Parathyroid adenoma (tissue), 2 donors: ENCODE measurements at regions not wholly inside any gene's neighbourhood (a gene's known extent, or its start where the extent isn't known, plus 50 kb on each side); places are given as distances from the start of the nearest gene placed in this dataset.

Experiments used
- H2AFZ ChIP-seq: fragments of 300-600 bp; sonication (generic); one replicate; pipeline ENCODE4 v1.7.0; 2017; ENCODE audit warnings: antibody characterized with exemption, mild to moderate bottlenecking
- H3K27ac ChIP-seq: fragments of 300-600 bp; sonication (generic); one replicate; pipeline ENCODE4 v1.7.0; 2017
- H3K27me3 ChIP-seq: fragments of 300-600 bp; sonication (generic); one replicate; pipeline ENCODE4 v1.7.0; 2017; ENCODE audit warnings: low read length; ENCODE audit not compliant: control insufficient read depth, insufficient read depth
- H3K36me3 ChIP-seq: fragments of 300-600 bp; sonication (generic); one replicate; pipeline ENCODE4 v1.7.0; 2017; ENCODE audit warnings: low read length; ENCODE audit not compliant: control insufficient read depth, insufficient read depth
- H3K4me1 ChIP-seq: fragments of 300-600 bp; sonication (generic); one replicate; pipeline ENCODE4 v1.7.0; 2017; ENCODE audit warnings: control low read depth
- H3K4me2 ChIP-seq: fragments of 300-600 bp; sonication (generic); one replicate; pipeline ENCODE4 v1.7.0; 2017; ENCODE audit warnings: low read length
- H3K4me3 ChIP-seq: fragments of 300-600 bp; sonication (generic); one replicate; pipeline ENCODE4 v1.7.0; 2017; ENCODE audit warnings: low read depth, low read length
- H3K79me2 ChIP-seq: fragments of 300-600 bp; sonication (generic); one replicate; pipeline ENCODE4 v1.7.0; 2017; ENCODE audit warnings: control low read depth
- H3K9ac ChIP-seq: fragments of 300-600 bp; sonication (generic); one replicate; pipeline ENCODE4 v1.7.0; 2017; ENCODE audit warnings: mild to moderate bottlenecking
- H3K9me3 ChIP-seq: fragments of 300-600 bp; sonication (generic); one replicate; pipeline ENCODE4 v1.7.0; 2017; ENCODE audit warnings: low read length; ENCODE audit not compliant: control insufficient read depth
- CTCF ChIP-seq: fragments of 300-600 bp; sonication (generic); IDR thresholded peaks from one replicate; pipeline ENCODE4 v1.7.0; 2017; ENCODE audit warnings: antibody characterized with exemption, mild to moderate bottlenecking
- donor health status: primary hyperparathyroidism.

- H3K9me3 ChIP-seq = no peaks in the 10 kb centered on the region
- no peaks in the 10 kb centered on the region for H3K36me3 ChIP-seq
- no peak overlapping the region for H3K27ac ChIP-seq
- no peak overlapping the region for H2AFZ ChIP-seq
- H3K4me3 ChIP-seq = no peak overlapping the region
- no peak overlapping the region for H3K4me2 ChIP-seq
- no peaks in the 10 kb centered on the region for H3K27me3 ChIP-seq
- TF ChIP-seq CTCF = no peak
- no peaks in the 10 kb centered on the region for H3K4me1 ChIP-seq
- H3K9ac ChIP-seq = no peak overlapping the region
- H3K79me2 ChIP-seq = no peaks in the 10 kb centered on the region
Observed at GRCh38 chr6:37561361-37561760, 61.7 kb upstream of the CCDC167 start.

GRCh38 chr6:37560737-37561103 is 61.0 kb upstream of the CCDC167 start:
- Histone ChIP-seq H3K27ac (no peak overlapping the region), H3K9ac (no peak overlapping the region), H3K9me3 (no peaks in the 10 kb centered on the region), H3K36me3 (no peaks in the 10 kb centered on the region), H3K27me3 (no peaks in the 10 kb centered on the region), H3K4me1 (no peaks in the 10 kb centered on the region), H3K79me2 (no peaks in the 10 kb centered on the region), H2AFZ (no peak overlapping the region), H3K4me2 (no peak overlapping the region), H3K4me3 (no peak overlapping the region)
- TF ChIP-seq CTCF = no peak

- Histone ChIP-seq H3K27ac (no peak overlapping the region), H2AFZ (no peak overlapping the region), H3K4me2 (no peak overlapping the region), H3K4me3 (no peak overlapping the region), H3K79me2 (no peaks in the 10 kb centered on the region), H3K9ac (no peak overlapping the region), H3K27me3 (no peaks in the 10 kb centered on the region), H3K9me3 (no peaks in the 10 kb centered on the region), H3K36me3 (no peaks in the 10 kb centered on the region), H3K4me1 (no peaks in the 10 kb centered on the region)
- no peak for TF ChIP-seq CTCF
Observed at GRCh38 chr6:37559501-37559900, 59.8 kb upstream of the CCDC167 start.

DNA sequence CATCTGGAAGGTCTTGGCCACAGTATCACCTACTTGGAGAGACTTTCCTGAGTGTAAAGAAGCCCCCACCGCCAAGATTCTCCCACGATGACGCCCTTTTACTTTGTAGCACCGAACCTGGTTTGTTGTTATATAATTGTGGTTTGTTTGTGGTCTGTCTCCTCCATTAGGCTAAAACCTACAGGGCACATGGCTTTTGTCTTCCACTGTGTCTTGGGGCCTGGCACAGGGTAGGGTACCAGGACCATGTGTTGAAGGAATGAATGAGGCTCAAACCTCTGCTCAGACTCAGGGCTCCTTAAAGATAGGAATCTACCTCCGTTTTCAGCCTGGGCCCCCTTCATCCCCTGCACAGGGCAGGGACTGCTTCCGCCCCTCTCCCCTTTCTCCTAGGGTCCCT is 59.4 kb upstream of the CCDC167 start:
- H3K36me3 ChIP-seq = no peaks in the 10 kb centered on the region
- no peak overlapping the region for H2AFZ ChIP-seq
- H3K9me3 ChIP-seq = no peaks in the 10 kb centered on the region
- no peaks in the 10 kb centered on the region for H3K27me3 ChIP-seq
- H3K9ac ChIP-seq = no peak overlapping the region
- no peak overlapping the region for H3K27ac ChIP-seq
- TF ChIP-seq CTCF = no peak
- no peak overlapping the region for H3K4me2 ChIP-seq
- no peaks in the 10 kb centered on the region for H3K4me1 ChIP-seq
- H3K79me2 ChIP-seq = no peaks in the 10 kb centered on the region
- no peak overlapping the region for H3K4me3 ChIP-seq

DNA sequence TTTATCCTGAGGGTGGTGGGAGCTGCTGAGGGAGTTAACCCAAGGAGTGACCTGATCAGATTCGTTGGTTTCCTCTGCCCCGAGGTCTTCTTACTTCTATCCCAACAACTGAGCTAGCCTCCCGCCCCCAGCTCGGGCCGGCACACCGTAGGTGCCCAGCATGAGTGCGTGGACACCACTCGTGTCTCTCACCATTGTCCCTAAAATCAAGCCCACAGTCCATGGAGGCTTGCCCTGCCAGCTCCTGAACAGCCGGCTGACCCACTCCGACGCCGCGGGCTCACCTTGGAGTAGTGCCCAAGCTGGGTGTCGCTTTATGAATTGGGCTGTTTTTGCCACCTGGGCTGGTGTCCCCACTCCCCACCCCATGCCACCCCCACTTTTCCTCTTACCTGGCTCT is 59.0 kb upstream of the CCDC167 start:
- Histone ChIP-seq H3K27ac (no peak overlapping the region), H3K4me1 (no peaks in the 10 kb centered on the region), H3K36me3 (no peaks in the 10 kb centered on the region), H3K79me2 (no peaks in the 10 kb centered on the region), H3K27me3 (no peaks in the 10 kb centered on the region), H2AFZ (no peak overlapping the region), H3K9me3 (no peaks in the 10 kb centered on the region), H3K4me2 (no peak overlapping the region), H3K9ac (no peak overlapping the region), H3K4me3 (no peak overlapping the region)
- TF ChIP-seq CTCF = no peak
